Caco-2 (cell line): ENCODE measurements at regions not wholly inside any gene's neighbourhood (a gene's known extent, or its start where the extent isn't known, plus 50 kb on each side); places are given as distances from the start of the nearest gene placed in this dataset.
"Not testable (repeated sequence)": the region's sequence is repeated elsewhere in the genome, so short reads cannot be mapped to it uniquely, and the experiment has no call there.

Experiments
- BruUV-seq: library from RNA; stranded (reverse); fragments of 400-500 nt; replicated peaks from 2 replicates; lab custom pipeline; 2021; lab: Mats Ljungman, UMichigan
- CTCF ChIA-PET: fragments of 300-600 bp; sonication (Branson Sonifier 250); formaldehyde crosslinking; loops from one replicate; lab custom pipeline; 2022; ENCODE audit warnings: antibody characterized with exemption; lab: Charles Lee
- POLR2A ChIA-PET: fragments of 300-600 bp; sonication (Branson Sonifier 250); formaldehyde crosslinking; loops from one replicate; lab custom pipeline; 2022; ENCODE audit warnings: antibody characterized with exemption; lab: Charles Lee
- DNase-seq, 2 experiments: peaks; one replicate each; pipeline versions ENCODE4 v3.0.0 to v3.0.0-alpha.2; 2020 to 2022
- H3K27me3 ChIP-seq: replicated peaks from 2 replicates; pipeline ENCODE4 v1.6.0; 2011; ENCODE audit warnings: low read length; ENCODE audit not compliant: control insufficient read depth, insufficient read depth
- H3K36me3 ChIP-seq: 2 replicates; pipeline ENCODE4 v1.5.1; 2011; ENCODE audit warnings: low read length; ENCODE audit not compliant: control insufficient read depth, insufficient read depth
- H3K4me1 ChIP-seq: fragments of 250-450 bp; sonication (Bioruptor Pico); 2 replicates; pipeline ENCODE4 v1.5.1; 2020; ENCODE audit warnings: mild to moderate bottlenecking
- H3K4me3 ChIP-seq: 2 replicates; pipeline ENCODE4 v1.5.1; 2011; ENCODE audit warnings: low read depth, mild to moderate bottlenecking, control low read depth, low read length
- H3K9me3 ChIP-seq: fragments of 250-450 bp; sonication (Bioruptor Pico); 2 replicates; pipeline ENCODE4 v1.5.1; 2020; ENCODE audit warnings: mild to moderate bottlenecking, moderate library complexity
- H3K27ac Mint-ChIP-seq: one replicate; pipeline ENCODE4 v1.8.0; 2022; ENCODE audit warnings: mixed read lengths; ENCODE audit not compliant: unreplicated experiment
- H3K27me3 Mint-ChIP-seq: one replicate; pipeline ENCODE4 v1.8.0; 2022; ENCODE audit warnings: mixed read lengths; ENCODE audit not compliant: insufficient read depth, unreplicated experiment
- H3K36me3 Mint-ChIP-seq: one replicate; pipeline ENCODE4 v1.8.0; 2022; ENCODE audit warnings: mild to moderate bottlenecking, mixed read lengths; ENCODE audit not compliant: insufficient read depth, unreplicated experiment
- H3K4me1 Mint-ChIP-seq: one replicate; pipeline ENCODE4 v1.8.0; 2022; ENCODE audit warnings: low read depth, mixed read lengths; ENCODE audit not compliant: unreplicated experiment
- H3K4me3 Mint-ChIP-seq: one replicate; pipeline ENCODE4 v1.8.0; 2022; ENCODE audit warnings: mild to moderate bottlenecking, moderate library complexity, mixed read lengths; ENCODE audit not compliant: unreplicated experiment
- H3K9me3 Mint-ChIP-seq: one replicate; pipeline ENCODE4 v1.8.0; 2022; ENCODE audit warnings: mixed read lengths; ENCODE audit not compliant: unreplicated experiment
- CTCF ChIP-seq, 2 experiments: fragments of 200-600 bp in 1 of 2; IDR thresholded peaks; 1 replicate in 1 of 2; 2 replicates in 1 of 2; pipeline versions ENCODE4 v1.5.1 to v1.8.0; 2011 to 2022; ENCODE audit warnings: antibody characterized with exemption in 1 of 2, control low read depth in 1 of 2, inconsistent platforms in 1 of 2, low read depth in 1 of 2, low read length in 1 of 2, mild to moderate bottlenecking in 1 of 2, moderate library complexity in 1 of 2; ENCODE audit not compliant: insufficient read depth in 1 of 2, severe bottlenecking in 1 of 2, unreplicated experiment in 1 of 2
- intact Hi-C: fragments of 100-400 bp; cut with micrococcal nuclease; formaldehyde crosslinking; loops from one replicate; pipeline ENCODE4 v1.10.0; 2022; ENCODE audit not compliant: unreplicated experiment

- H3K4me1 Mint-ChIP-seq, result peaks cover 7% of the 10 kb centered on the region
- H3K4me3 ChIP-seq, result no peak overlapping the region
- no peaks in the 10 kb centered on the region for H3K9me3 Mint-ChIP-seq
- DNase-seq, result no peak
- H3K9me3 ChIP-seq, result no peaks in the 10 kb centered on the region
- H3K4me1 ChIP-seq, result no peaks in the 10 kb centered on the region
- no peak overlapping the region for H3K27ac Mint-ChIP-seq
- no peaks in the 10 kb centered on the region for H3K27me3 Mint-ChIP-seq
- no peaks in the 10 kb centered on the region for H3K27me3 ChIP-seq
- no peaks in the 10 kb centered on the region for H3K36me3 ChIP-seq
- BruUV-seq, result no TSS peak
- intact Hi-C loops, result no loop called here
- no peaks in the 10 kb centered on the region for H3K36me3 Mint-ChIP-seq
- POLR2A ChIA-PET, result no interaction called here
- CTCF ChIA-PET, result no interaction called here
- H3K4me3 Mint-ChIP-seq, result no peak overlapping the region
- no peak for TF ChIP-seq CTCF (IDR thresholded peaks at IDR 0.05; ENCODE audit: insufficient read depth in 1 of 2, low read depth in 1 of 2, low read length in 1 of 2, severe bottlenecking in 1 of 2, unreplicated experiment in 1 of 2)
Observed at GRCh38 chr4:165813606-165814005, 59.4 kb upstream of the TLL1 start.

- no peak overlapping the region for H3K4me3 Mint-ChIP-seq
- intact Hi-C loops, result no loop called here
- no peak for DNase-seq
- no peaks in the 10 kb centered on the region for H3K9me3 Mint-ChIP-seq
- TF ChIP-seq CTCF (IDR thresholded peaks at IDR 0.05; ENCODE audit: insufficient read depth in 1 of 2, low read depth in 1 of 2, low read length in 1 of 2, severe bottlenecking in 1 of 2, unreplicated experiment in 1 of 2), result no peak
- H3K4me1 Mint-ChIP-seq, result peaks cover 7% of the 10 kb centered on the region
- no peaks in the 10 kb centered on the region for H3K27me3 Mint-ChIP-seq
- BruUV-seq, result no TSS peak
- Histone ChIP-seq H3K4me1 (no peaks in the 10 kb centered on the region), H3K36me3 (no peaks in the 10 kb centered on the region), H3K4me3 (no peak overlapping the region), H3K27me3 (no peaks in the 10 kb centered on the region), H3K9me3 (no peaks in the 10 kb centered on the region)
- CTCF ChIA-PET, result no interaction called here
- no peak overlapping the region for H3K27ac Mint-ChIP-seq
- POLR2A ChIA-PET, result no interaction called here
- H3K36me3 Mint-ChIP-seq, result no peaks in the 10 kb centered on the region
Observed at GRCh38 chr4:165814256-165815020, 58.6 kb upstream of the TLL1 start.

GRCh38 chr4:165819126-165819525 lies 53.9 kb upstream of the TLL1 start:
- H3K4me3 Mint-ChIP-seq, H3K9me3 Mint-ChIP-seq, H3K27me3 Mint-ChIP-seq, DNase-seq, intact Hi-C loops, H3K4me3 ChIP-seq, POLR2A ChIA-PET, H3K4me1 ChIP-seq, H3K27ac Mint-ChIP-seq, H3K27me3 ChIP-seq, H3K9me3 ChIP-seq, CTCF ChIA-PET, H3K36me3 Mint-ChIP-seq, H3K36me3 ChIP-seq, H3K4me1 Mint-ChIP-seq, BruUV-seq: not testable (repeated sequence)
